HCT116 (cell line): ENCODE measurements at regions not wholly inside any gene's neighbourhood (a gene's known extent, or its start where the extent isn't known, plus 50 kb on each side); places are given as distances from the start of the nearest gene placed in this dataset.

Source experiments
- JUND ChIP-seq: IDR thresholded peaks from 2 replicates; pipeline ENCODE4 v1.6.1; 2012
- RAD21 ChIP-seq: IDR thresholded peaks from 2 replicates; pipeline ENCODE4 v1.6.1; 2012; ENCODE audit warnings: low read depth, mild to moderate bottlenecking
- TF ChIP-seq, protein P1 (sequence below), 3 experiments: fragments of 200-600 bp in 1 of 3; sonication (generic) in 1 of 3; IDR thresholded peaks in 2 of 3; conservative IDR thresholded peaks in 1 of 3; 2 replicates each; pipeline ENCODE4 v1.5.1; 2012 to 2017; ENCODE audit warnings: low read depth in 2 of 3, low read length in 2 of 3, antibody characterized with exemption in 1 of 3, borderline replicate concordance in 1 of 3, control low read depth in 1 of 3, mild to moderate bottlenecking in 1 of 3, mixed read lengths in 1 of 3, mixed run types in 1 of 3, moderate library complexity in 1 of 3; ENCODE audit not compliant: insufficient read depth in 1 of 3

GRCh38 chr4:59968796-59969195 is 1231.3 kb upstream of the ADGRL3 start:
- TF ChIP-seq, protein P1, sequence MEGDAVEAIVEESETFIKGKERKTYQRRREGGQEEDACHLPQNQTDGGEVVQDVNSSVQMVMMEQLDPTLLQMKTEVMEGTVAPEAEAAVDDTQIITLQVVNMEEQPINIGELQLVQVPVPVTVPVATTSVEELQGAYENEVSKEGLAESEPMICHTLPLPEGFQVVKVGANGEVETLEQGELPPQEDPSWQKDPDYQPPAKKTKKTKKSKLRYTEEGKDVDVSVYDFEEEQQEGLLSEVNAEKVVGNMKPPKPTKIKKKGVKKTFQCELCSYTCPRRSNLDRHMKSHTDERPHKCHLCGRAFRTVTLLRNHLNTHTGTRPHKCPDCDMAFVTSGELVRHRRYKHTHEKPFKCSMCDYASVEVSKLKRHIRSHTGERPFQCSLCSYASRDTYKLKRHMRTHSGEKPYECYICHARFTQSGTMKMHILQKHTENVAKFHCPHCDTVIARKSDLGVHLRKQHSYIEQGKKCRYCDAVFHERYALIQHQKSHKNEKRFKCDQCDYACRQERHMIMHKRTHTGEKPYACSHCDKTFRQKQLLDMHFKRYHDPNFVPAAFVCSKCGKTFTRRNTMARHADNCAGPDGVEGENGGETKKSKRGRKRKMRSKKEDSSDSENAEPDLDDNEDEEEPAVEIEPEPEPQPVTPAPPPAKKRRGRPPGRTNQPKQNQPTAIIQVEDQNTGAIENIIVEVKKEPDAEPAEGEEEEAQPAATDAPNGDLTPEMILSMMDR (IDR thresholded peaks at IDR 0.05 in 2 of 3, conservative IDR thresholded peaks at IDR 0.05 in 1 of 3; ENCODE audit: borderline replicate concordance in 1 of 3, insufficient read depth in 1 of 3, low read depth in 2 of 3, low read length in 2 of 3), result no peak
- no peak for TF ChIP-seq JUND
- no peak for TF ChIP-seq RAD21
